ENCODE measurements at regions not wholly inside any gene's neighbourhood (a gene's known extent, or its start where the extent isn't known, plus 50 kb on each side); places are given as distances from the start of the nearest gene placed in this dataset.

GRCh38 chr14:84591827-84592445 is 938.0 kb upstream of the FLRT2 start:
- Mint-ChIP-seq H3K27ac (no peak overlapping the region), H3K4me3 (no peak overlapping the region), H3K4me1 (no peaks in the 10 kb centered on the region), H3K36me3 (ENCODE audit: low read depth) (no peaks in the 10 kb centered on the region), H3K9me3 (ENCODE audit: low read depth) (peaks cover 3% of the 10 kb centered on the region), H3K27me3 (no peaks in the 10 kb centered on the region)
- CTCF ChIA-PET, result no interaction called here
- intact Hi-C loops (cut with DNase I, micrococcal nuclease), result no loop called here
- ATAC-seq, result no peak
- POLR2A ChIA-PET, result no interaction called here
- no peak for DNase-seq

GRCh38 chr14:84592770-84593169 is 937.2 kb upstream of the FLRT2 start:
- Mint-ChIP-seq H3K9me3 (ENCODE audit: low read depth) (peaks cover 3% of the 10 kb centered on the region), H3K36me3 (ENCODE audit: low read depth) (no peaks in the 10 kb centered on the region), H3K27me3 (no peaks in the 10 kb centered on the region), H3K4me3 (no peak overlapping the region), H3K4me1 (no peaks in the 10 kb centered on the region), H3K27ac (no peak overlapping the region)
- ChIA-PET POLR2A (no interaction called here), CTCF (no interaction called here)
- DNase-seq (no peak), ATAC-seq (no peak)
- intact Hi-C loops (cut with DNase I, micrococcal nuclease), result no loop called here

- no peaks in the 10 kb centered on the region for H3K27me3 Mint-ChIP-seq
- H3K4me3 Mint-ChIP-seq, result no peak overlapping the region
- CTCF ChIA-PET, result interaction anchor here (0.5 kb wide), 1 partner anchor 288 kb away, joined by 3 read pairs; no protein-coding TSS in a partner anchor
- H3K27ac Mint-ChIP-seq, result no peak overlapping the region
- POLR2A ChIA-PET, result no interaction called here
- H3K4me1 Mint-ChIP-seq, result no peaks in the 10 kb centered on the region
- no peak for DNase-seq
- ATAC-seq, result no peak
- H3K9me3 Mint-ChIP-seq (ENCODE audit: low read depth), result peaks cover under 1% of the 10 kb centered on the region
- H3K36me3 Mint-ChIP-seq (ENCODE audit: low read depth), result no peaks in the 10 kb centered on the region
- intact Hi-C loops (cut with DNase I, micrococcal nuclease), result no loop called here
Measured at GRCh38 chr14:84610086-84610485, 919.9 kb upstream of the FLRT2 start.

GRCh38 chr14:84622357-84622756 is 907.6 kb upstream of the FLRT2 start:
- ATAC-seq (no peak), DNase-seq (no peak)
- Mint-ChIP-seq H3K27ac (no peak overlapping the region), H3K4me3 (no peak overlapping the region), H3K27me3 (no peaks in the 10 kb centered on the region), H3K9me3 (ENCODE audit: low read depth) (no peaks in the 10 kb centered on the region), H3K4me1 (no peaks in the 10 kb centered on the region), H3K36me3 (ENCODE audit: low read depth) (no peaks in the 10 kb centered on the region)
- CTCF ChIA-PET, result no interaction called here
- POLR2A ChIA-PET, result no interaction called here
- intact Hi-C loops (cut with DNase I, micrococcal nuclease), result no loop called here

GRCh38 chr14:84643446-84643845 is 886.5 kb upstream of the FLRT2 start:
- intact Hi-C loops (cut with DNase I, micrococcal nuclease), result no loop called here
- Mint-ChIP-seq H3K27me3 (no peaks in the 10 kb centered on the region), H3K36me3 (ENCODE audit: low read depth) (no peaks in the 10 kb centered on the region), H3K9me3 (ENCODE audit: low read depth) (peaks cover 5% of the 10 kb centered on the region), H3K27ac (no peak overlapping the region), H3K4me3 (no peak overlapping the region), H3K4me1 (no peaks in the 10 kb centered on the region)
- POLR2A ChIA-PET, result no interaction called here
- ATAC-seq, result no peak
- CTCF ChIA-PET, result no interaction called here
- DNase-seq, result no peak

GRCh38 chr14:84646786-84647500 is 883.0 kb upstream of the FLRT2 start:
- no peak for ATAC-seq
- POLR2A ChIA-PET, result no interaction called here

GRCh38 chr14:84655014-84655413 is 874.9 kb upstream of the FLRT2 start:
- intact Hi-C loops (cut with DNase I, micrococcal nuclease), result no loop called here
- H3K27me3 Mint-ChIP-seq, result no peaks in the 10 kb centered on the region
- no peaks in the 10 kb centered on the region for H3K36me3 Mint-ChIP-seq (ENCODE audit: low read depth)
- POLR2A ChIA-PET, result no interaction called here
- no peak for ATAC-seq
- H3K9me3 Mint-ChIP-seq (ENCODE audit: low read depth), result peaks cover 25% of the 10 kb centered on the region
- H3K4me3 Mint-ChIP-seq, result no peak overlapping the region
- DNase-seq, result no peak
- CTCF ChIA-PET, result no interaction called here
- no peaks in the 10 kb centered on the region for H3K4me1 Mint-ChIP-seq
- no peak overlapping the region for H3K27ac Mint-ChIP-seq

More at GRCh38 chr14:84646786-84647500, 883.0 kb upstream of the FLRT2 start:
- Mint-ChIP-seq H3K9me3 (ENCODE audit: low read depth) (peaks cover 5% of the 10 kb centered on the region), H3K4me3 (no peak overlapping the region), H3K27me3 (no peaks in the 10 kb centered on the region), H3K36me3 (ENCODE audit: low read depth) (no peaks in the 10 kb centered on the region), H3K27ac (no peak overlapping the region), H3K4me1 (no peaks in the 10 kb centered on the region)
- CTCF ChIA-PET, result no interaction called here
- intact Hi-C loops (cut with DNase I, micrococcal nuclease), result no loop called here
- no peak for DNase-seq

- ATAC-seq, result no peak
- intact Hi-C loops (cut with DNase I, micrococcal nuclease), result no loop called here
- POLR2A ChIA-PET, result no interaction called here
- Mint-ChIP-seq H3K27me3 (no peaks in the 10 kb centered on the region), H3K4me3 (no peak overlapping the region), H3K9me3 (ENCODE audit: low read depth) (peaks cover 28% of the 10 kb centered on the region), H3K27ac (no peak overlapping the region), H3K4me1 (no peaks in the 10 kb centered on the region), H3K36me3 (ENCODE audit: low read depth) (no peaks in the 10 kb centered on the region)
- no peak for DNase-seq
- CTCF ChIA-PET, result no interaction called here
Measured at GRCh38 chr14:84657911-84658310, 872.0 kb upstream of the FLRT2 start.

- POLR2A ChIA-PET, result no interaction called here
- ATAC-seq (no peak), DNase-seq (no peak)
- H3K4me1 Mint-ChIP-seq, result no peaks in the 10 kb centered on the region
- no peak overlapping the region for H3K4me3 Mint-ChIP-seq
- no peaks in the 10 kb centered on the region for H3K36me3 Mint-ChIP-seq (ENCODE audit: low read depth)
- CTCF ChIA-PET, result no interaction called here
- H3K9me3 Mint-ChIP-seq (ENCODE audit: low read depth), result peaks cover 7% of the 10 kb centered on the region
- H3K27ac Mint-ChIP-seq, result no peak overlapping the region
- no peaks in the 10 kb centered on the region for H3K27me3 Mint-ChIP-seq
- intact Hi-C loops (cut with DNase I, micrococcal nuclease), result no loop called here
Measured at GRCh38 chr14:84670796-84671195, 859.1 kb upstream of the FLRT2 start.

GRCh38 chr14:84671776-84672175 is 858.2 kb upstream of the FLRT2 start:
- ATAC-seq, result no peak
- ChIA-PET POLR2A (no interaction called here), CTCF (no interaction called here)
- DNase-seq, result no peak
- Mint-ChIP-seq H3K4me1 (no peaks in the 10 kb centered on the region), H3K36me3 (ENCODE audit: low read depth) (no peaks in the 10 kb centered on the region), H3K27ac (no peak overlapping the region), H3K4me3 (no peak overlapping the region), H3K9me3 (ENCODE audit: low read depth) (peaks cover 7% of the 10 kb centered on the region), H3K27me3 (no peaks in the 10 kb centered on the region)
- intact Hi-C loops (cut with DNase I, micrococcal nuclease), result no loop called here

GRCh38 chr14:84674636-84675035 is 855.3 kb upstream of the FLRT2 start:
- intact Hi-C loops (cut with DNase I, micrococcal nuclease), result no loop called here
- Mint-ChIP-seq H3K9me3 (ENCODE audit: low read depth) (peaks cover 5% of the 10 kb centered on the region), H3K4me1 (no peaks in the 10 kb centered on the region), H3K4me3 (no peak overlapping the region), H3K27ac (no peak overlapping the region), H3K36me3 (ENCODE audit: low read depth) (no peaks in the 10 kb centered on the region), H3K27me3 (no peaks in the 10 kb centered on the region)
- no peak for DNase-seq
- ATAC-seq, result no peak
- POLR2A ChIA-PET, result no interaction called here
- CTCF ChIA-PET, result no interaction called here

- intact Hi-C loops (cut with DNase I, micrococcal nuclease), result no loop called here
- H3K9me3 Mint-ChIP-seq (ENCODE audit: low read depth), result peaks cover 3% of the 10 kb centered on the region
- ATAC-seq (no peak), DNase-seq (no peak)
- no peaks in the 10 kb centered on the region for H3K27me3 Mint-ChIP-seq
- POLR2A ChIA-PET, result no interaction called here
- no peaks in the 10 kb centered on the region for H3K4me1 Mint-ChIP-seq
- H3K27ac Mint-ChIP-seq, result no peak overlapping the region
- no peaks in the 10 kb centered on the region for H3K36me3 Mint-ChIP-seq (ENCODE audit: low read depth)
- CTCF ChIA-PET, result no interaction called here
- no peak overlapping the region for H3K4me3 Mint-ChIP-seq
Measured at GRCh38 chr14:84686550-84686949, 843.4 kb upstream of the FLRT2 start.
